GM21717 (cell line): ENCODE measurements at regions not wholly inside any gene's neighbourhood (a gene's known extent, or its start where the extent isn't known, plus 50 kb on each side); places are given as distances from the start of the nearest gene placed in this dataset.
"Not testable (repeated sequence)": the region's sequence is repeated elsewhere in the genome, so short reads cannot be mapped to it uniquely, and the experiment has no call there.

Experiments
- ATAC-seq: cut with Tn5 transposase; IDR thresholded peaks from one replicate; pipeline ENCODE4 v1.9.1; 2021; ENCODE audit warnings: mild to moderate bottlenecking, moderate library complexity; ENCODE audit not compliant: unreplicated experiment

DNA sequence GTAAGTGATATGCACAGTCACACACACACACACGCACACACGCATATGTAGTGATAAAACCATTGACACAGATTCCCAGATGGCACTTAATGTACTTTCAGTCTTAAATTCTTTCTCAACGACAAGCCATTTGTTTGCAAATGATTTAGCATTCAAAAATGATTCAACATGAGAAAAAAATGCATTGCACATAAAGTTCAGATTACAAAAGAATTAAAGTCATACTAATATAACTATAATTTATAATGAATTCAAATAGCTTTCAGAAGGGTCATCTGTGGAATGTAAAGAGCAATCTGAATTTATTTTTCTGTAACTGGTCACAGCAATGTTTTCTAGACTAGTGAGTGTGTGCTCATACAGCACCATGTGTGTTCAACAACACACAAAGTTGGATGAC is 521.6 kb upstream of the ZNF337 start:
- no peak for ATAC-seq

DNA sequence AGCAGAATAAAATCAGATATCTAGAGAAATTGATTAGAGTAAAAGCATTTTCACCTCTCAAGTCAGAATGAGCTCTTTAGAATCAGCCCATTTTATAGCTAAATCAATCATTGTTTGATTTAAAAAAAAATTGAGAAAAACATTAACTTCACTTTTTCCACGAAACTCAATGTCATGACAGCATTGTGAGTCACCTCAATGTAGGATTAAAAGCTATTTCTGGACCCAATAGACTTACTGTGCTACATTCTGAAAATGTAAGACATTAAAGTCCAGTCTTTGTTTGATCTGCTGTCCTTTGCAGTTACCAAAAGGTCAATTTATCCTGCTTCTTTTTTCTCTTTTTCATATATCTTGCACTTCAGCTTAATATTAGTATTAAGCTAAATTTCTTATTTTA is 519.4 kb upstream of the ZNF337 start:
- ATAC-seq, result no peak

GRCh38 chr20:26214991-26215390 is 518.3 kb upstream of the ZNF337 start:
- no peak for ATAC-seq

- ATAC-seq, result no peak
Measured at GRCh38 chr20:26209171-26209941, 512.7 kb upstream of the ZNF337 start.

DNA sequence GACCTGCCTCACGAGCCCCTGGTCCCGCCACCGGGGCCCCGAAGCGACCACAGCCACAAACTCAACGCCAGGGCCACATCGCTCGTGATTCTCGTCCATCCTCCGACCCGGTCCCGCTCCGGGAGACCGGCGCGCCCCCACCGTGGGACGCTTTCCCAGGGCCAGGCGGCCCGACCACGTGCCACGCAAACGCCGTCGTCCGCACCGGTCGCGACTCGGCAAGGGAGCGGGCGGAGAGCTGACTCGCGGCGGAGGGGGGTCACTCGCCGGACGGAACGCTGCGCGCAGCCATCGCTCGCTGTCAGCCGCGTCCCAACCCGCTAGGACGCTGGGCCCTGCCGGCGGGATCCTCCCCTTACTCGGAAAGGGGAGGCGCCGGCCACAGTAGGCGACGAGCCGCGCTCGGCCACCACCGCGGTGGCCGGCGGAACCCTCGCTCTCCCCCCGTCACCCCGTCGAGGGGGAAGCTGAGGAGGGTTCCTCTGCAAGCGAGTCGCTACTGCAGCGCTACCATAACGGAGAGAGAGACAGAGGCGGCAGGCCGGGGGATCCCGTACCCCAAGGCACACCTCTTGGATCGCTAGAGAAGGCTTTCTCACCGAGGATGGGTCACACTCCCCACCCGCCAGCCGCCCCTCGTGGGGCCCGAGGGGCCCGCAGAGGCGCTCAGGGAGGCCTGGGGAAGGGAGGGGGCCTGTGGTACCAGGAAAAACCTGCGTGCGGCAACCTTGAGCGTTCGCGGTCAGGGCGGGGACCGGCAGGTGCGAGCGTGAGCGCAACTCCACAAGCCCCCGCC is 511.8 kb upstream of the ZNF337 start:
- ATAC-seq, result no peak

GRCh38 chr20:26207967-26208295 is 511.3 kb upstream of the ZNF337 start:
- ATAC-seq, result not testable (repeated sequence)

DNA sequence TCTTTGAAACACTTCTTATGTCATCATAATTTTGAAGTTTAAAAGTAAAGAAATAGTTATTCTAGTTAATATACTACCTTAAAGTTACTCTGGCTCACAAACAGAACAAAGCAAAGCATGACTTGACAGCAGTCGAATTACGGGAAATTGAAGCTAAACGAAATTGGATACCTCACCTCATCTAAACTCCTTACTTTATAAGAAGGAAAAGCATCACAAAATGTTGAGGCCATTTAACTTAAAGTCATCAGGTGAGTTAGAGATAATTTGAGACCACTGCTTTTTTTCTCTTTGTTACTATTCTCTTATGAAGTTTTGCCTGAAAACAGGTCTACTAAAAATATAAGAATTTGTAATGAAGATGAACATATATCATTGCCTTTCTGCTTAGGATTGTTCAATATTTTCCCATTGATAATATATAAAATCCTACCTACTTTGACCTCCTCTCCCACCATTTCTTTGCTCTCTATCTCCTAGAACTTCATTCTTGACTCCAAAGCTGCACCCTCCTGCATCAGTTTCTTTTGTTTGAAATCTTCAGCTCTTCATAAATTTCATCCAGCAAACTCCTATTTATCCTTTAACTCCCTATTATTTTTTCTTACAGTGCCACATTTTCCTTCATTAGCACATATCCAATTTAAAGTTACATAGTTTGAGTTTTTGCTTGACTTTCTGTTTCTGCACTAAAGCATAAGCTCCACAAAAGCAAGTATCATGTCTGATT is 510.7 kb upstream of the ZNF337 start:
- ATAC-seq, result no peak

- no peak for ATAC-seq
Measured at GRCh38 chr20:26205350-26205749, 508.7 kb upstream of the ZNF337 start.

DNA sequence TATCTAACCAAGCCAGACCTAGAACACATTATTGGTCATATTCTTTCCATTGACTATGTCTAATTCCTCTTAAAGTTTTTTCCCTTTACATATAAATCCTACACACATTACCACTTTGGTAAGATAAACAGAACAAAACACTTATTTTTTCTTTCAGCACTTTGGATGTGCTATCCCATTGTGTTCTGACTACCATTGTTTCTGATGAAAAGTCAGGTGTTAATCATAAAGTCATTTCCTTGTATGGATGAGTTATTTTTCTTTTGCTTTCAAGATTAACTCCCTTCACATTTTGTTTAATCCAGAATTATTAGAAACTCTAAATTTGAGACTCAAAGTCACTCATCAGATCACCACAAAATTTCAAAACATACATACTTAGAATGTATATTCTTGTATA is 504.4 kb upstream of the ZNF337 start:
- ATAC-seq, result not testable (repeated sequence)

DNA sequence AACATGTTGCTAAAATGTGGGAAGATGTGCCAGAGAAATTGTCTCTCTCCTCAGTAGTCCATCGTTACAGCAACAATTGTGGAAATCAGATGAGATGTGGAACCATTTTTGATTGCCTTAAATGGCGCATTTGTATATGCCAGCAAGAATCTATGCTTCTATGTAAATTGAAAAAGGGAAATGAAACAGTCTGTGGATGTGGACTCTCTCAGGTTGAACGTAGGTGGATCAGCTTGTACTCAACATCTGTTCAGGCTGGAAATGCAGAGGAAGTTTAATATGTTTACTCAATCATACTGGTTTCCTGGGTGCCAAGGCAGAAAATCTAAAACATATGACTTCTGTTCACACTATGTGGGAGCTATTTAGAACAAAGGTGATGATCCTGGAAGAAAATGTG is 490.7 kb upstream of the ZNF337 start:
- ATAC-seq, result not testable (repeated sequence)

GRCh38 chr20:26183720-26184119 is 487.1 kb upstream of the ZNF337 start:
- ATAC-seq, result not testable (repeated sequence)

GRCh38 chr20:26181364-26181763 is 484.7 kb upstream of the ZNF337 start:
- ATAC-seq, result not testable (repeated sequence)

DNA sequence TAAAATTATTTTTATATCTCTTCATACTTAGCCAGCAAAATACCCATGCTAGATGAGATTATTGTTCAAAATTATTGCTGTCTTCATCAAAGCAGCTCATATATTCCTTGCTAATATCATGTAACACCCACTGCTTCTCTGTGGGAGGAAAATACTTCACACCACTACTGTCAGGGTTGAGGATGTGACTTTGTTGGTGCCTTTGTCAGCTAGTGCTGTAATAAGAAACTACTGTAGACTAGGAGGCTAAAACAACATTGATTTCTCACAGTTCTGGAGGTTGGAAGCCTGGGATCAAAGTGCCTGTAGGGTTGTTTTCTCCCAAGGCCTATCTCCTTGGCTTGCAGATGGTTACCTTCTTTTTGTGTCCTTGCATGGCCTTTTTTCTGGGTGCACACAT is 475.2 kb upstream of the ZNF337 start:
- ATAC-seq, result not testable (repeated sequence)

GRCh38 chr20:26169506-26169905 is 472.9 kb upstream of the ZNF337 start:
- no peak for ATAC-seq

- ATAC-seq, result no peak
Measured at GRCh38 chr20:26167499-26167898, 470.8 kb upstream of the ZNF337 start.

DNA sequence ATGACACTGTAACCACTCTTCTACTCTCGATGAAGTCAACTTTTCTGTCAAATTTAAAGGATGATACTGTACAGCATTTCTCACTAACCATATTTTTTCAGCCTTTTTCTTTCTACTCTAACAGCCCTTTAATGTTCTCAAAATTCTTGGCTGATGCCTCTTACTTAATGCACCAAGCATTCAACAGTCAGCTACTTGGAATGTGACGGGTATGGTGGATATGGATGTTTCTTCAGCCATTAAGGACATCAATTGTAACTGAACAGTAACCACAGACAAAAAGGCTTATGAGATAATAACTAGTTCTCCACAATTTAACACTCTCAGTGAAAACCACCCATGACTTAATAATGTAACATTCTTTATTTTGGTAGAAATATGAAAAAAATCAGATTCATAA is 467.2 kb upstream of the ZNF337 start:
- no peak for ATAC-seq

DNA sequence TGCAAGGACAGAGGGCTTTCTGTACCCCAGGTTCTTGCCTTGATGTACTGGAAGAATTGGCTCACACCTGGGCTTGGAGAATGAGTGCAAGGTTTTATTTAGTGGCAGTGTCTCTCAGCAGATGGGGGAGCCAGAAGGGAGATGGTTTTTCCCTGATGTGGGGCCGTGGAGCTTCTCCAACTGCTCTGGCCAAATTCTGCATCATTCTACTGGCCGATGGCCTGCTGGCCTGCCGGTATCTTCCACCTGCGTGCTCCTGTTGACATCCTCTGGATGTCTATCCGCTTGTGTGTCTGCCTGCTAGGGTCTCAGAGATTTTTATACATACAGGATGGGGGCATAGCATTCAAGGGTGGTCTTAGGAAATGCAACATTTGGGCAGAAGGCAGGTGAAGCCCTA is 466.5 kb upstream of the ZNF337 start:
- not testable (repeated sequence) for ATAC-seq

GRCh38 chr20:26161741-26162140 is 465.1 kb upstream of the ZNF337 start:
- not testable (repeated sequence) for ATAC-seq

- not testable (repeated sequence) for ATAC-seq
Measured at GRCh38 chr20:26160916-26161315, 464.3 kb upstream of the ZNF337 start.

DNA sequence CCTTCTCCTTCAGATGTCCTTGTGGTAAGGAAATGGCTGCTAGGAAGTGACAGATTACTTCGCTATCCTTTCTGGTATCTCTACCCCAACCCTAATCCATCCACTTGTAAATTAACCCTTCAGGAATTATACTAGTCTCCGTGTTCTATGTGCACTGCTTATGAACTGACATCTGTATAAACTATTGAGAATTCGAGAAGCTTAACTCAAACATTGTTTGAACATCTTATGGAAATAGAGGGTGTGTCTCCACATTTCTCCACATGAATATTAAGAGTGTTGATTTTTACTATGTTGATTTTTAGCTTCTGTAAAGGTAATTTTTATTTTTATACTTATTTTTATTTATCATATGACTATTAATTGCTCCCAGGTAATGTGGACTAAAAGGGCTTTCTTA is 457.6 kb upstream of the ZNF337 start:
- no peak for ATAC-seq

- no peak for ATAC-seq
Measured at GRCh38 chr20:26135325-26136110, 438.9 kb upstream of the ZNF337 start.
